ENCODE measurements at regions not wholly inside any gene's neighbourhood (a gene's known extent, or its start where the extent isn't known, plus 50 kb on each side); places are given as distances from the start of the nearest gene placed in this dataset.
"Not testable (repeated sequence)": the region's sequence is repeated elsewhere in the genome, so short reads cannot be mapped to it uniquely, and the experiment has no call there.

GRCh38 chr6:79403563-79403962, 133.7 kb downstream of the LCA5 start:
- no peaks in the 10 kb centered on the region for H3K36me3 ChIP-seq (ENCODE audit: insufficient read depth, low read length, poor library complexity, severe bottlenecking)
- no peak for DNase-seq (ENCODE audit: low spot score)
- H3K27me3 ChIP-seq (replicated peaks; ENCODE audit: insufficient read depth, low read depth, low read length, poor library complexity) = no peaks in the 10 kb centered on the region
- no peak overlapping the region for H3K4me3 ChIP-seq (ENCODE audit: low read depth, low read length, poor library complexity, severe bottlenecking)
- CTCF ChIA-PET = no interaction called here
- no peaks in the 10 kb centered on the region for H3K4me1 ChIP-seq (ENCODE audit: insufficient read depth, low read length, poor library complexity, severe bottlenecking)
- intact Hi-C loops (cut with micrococcal nuclease; ENCODE audit: unreplicated experiment) = no loop called here
- BruUV-seq (replicated peaks) = no TSS peak
- no peaks in the 10 kb centered on the region for H3K9me3 ChIP-seq (ENCODE audit: low read depth, low read length, poor library complexity, severe bottlenecking)
- TF ChIP-seq CTCF (conservative IDR thresholded peaks at IDR 0.05; ENCODE audit: low read depth, low read length) = no peak
- TF ChIP-seq EZH2 (IDR thresholded peaks at IDR 0.05; ENCODE audit: borderline replicate concordance, low read depth, low read length, poor library complexity, severe bottlenecking) = no peak
- POLR2A ChIA-PET (ENCODE audit: low non-redundant PET) = no interaction called here
- H3K27ac ChIP-seq (ENCODE audit: low read depth, low read length, poor library complexity, severe bottlenecking) = no peak overlapping the region

- BruUV-seq (replicated peaks) = no TSS peak
- POLR2A ChIA-PET (ENCODE audit: low non-redundant PET) = no interaction called here
These were observed 134.1 kb downstream of the LCA5 start for GRCh38 chr6:79403086-79403485.

GRCh38 chr6:79399499-79399898, 137.7 kb downstream of the LCA5 start:
- no TSS peak for BruUV-seq (replicated peaks)
- CTCF ChIA-PET = no interaction called here
- Histone ChIP-seq H3K36me3 (ENCODE audit: insufficient read depth, low read length, poor library complexity, severe bottlenecking) (no peaks in the 10 kb centered on the region), H3K27ac (ENCODE audit: low read depth, low read length, poor library complexity, severe bottlenecking) (no peak overlapping the region), H3K4me3 (ENCODE audit: low read depth, low read length, poor library complexity, severe bottlenecking) (no peak overlapping the region), H3K27me3 (replicated peaks; ENCODE audit: insufficient read depth, low read depth, low read length, poor library complexity) (no peaks in the 10 kb centered on the region), H3K9me3 (ENCODE audit: low read depth, low read length, poor library complexity, severe bottlenecking) (no peaks in the 10 kb centered on the region), H3K4me1 (ENCODE audit: insufficient read depth, low read length, poor library complexity, severe bottlenecking) (no peaks in the 10 kb centered on the region)
- TF ChIP-seq EZH2 (IDR thresholded peaks at IDR 0.05; ENCODE audit: borderline replicate concordance, low read depth, low read length, poor library complexity, severe bottlenecking) = no peak
- no peak for TF ChIP-seq CTCF (conservative IDR thresholded peaks at IDR 0.05; ENCODE audit: low read depth, low read length)
- intact Hi-C loops (cut with micrococcal nuclease; ENCODE audit: unreplicated experiment) = no loop called here
- POLR2A ChIA-PET (ENCODE audit: low non-redundant PET) = no interaction called here
- DNase-seq (ENCODE audit: low spot score) = no peak

More at GRCh38 chr6:79403086-79403485, 134.1 kb downstream of the LCA5 start:
- Histone ChIP-seq H3K9me3 (ENCODE audit: low read depth, low read length, poor library complexity, severe bottlenecking) (no peaks in the 10 kb centered on the region), H3K4me1 (ENCODE audit: insufficient read depth, low read length, poor library complexity, severe bottlenecking) (no peaks in the 10 kb centered on the region), H3K4me3 (ENCODE audit: low read depth, low read length, poor library complexity, severe bottlenecking) (no peak overlapping the region), H3K36me3 (ENCODE audit: insufficient read depth, low read length, poor library complexity, severe bottlenecking) (no peaks in the 10 kb centered on the region), H3K27me3 (replicated peaks; ENCODE audit: insufficient read depth, low read depth, low read length, poor library complexity) (no peaks in the 10 kb centered on the region), H3K27ac (ENCODE audit: low read depth, low read length, poor library complexity, severe bottlenecking) (no peak overlapping the region)
- intact Hi-C loops (cut with micrococcal nuclease; ENCODE audit: unreplicated experiment) = no loop called here
- CTCF ChIA-PET = no interaction called here
- no peak for TF ChIP-seq EZH2 (IDR thresholded peaks at IDR 0.05; ENCODE audit: borderline replicate concordance, low read depth, low read length, poor library complexity, severe bottlenecking)
- no peak for TF ChIP-seq CTCF (conservative IDR thresholded peaks at IDR 0.05; ENCODE audit: low read depth, low read length)
- no peak for DNase-seq (ENCODE audit: low spot score)

GRCh38 chr6:79398617-79399016, 138.6 kb downstream of the LCA5 start:
- H3K27ac ChIP-seq (ENCODE audit: low read depth, low read length, poor library complexity, severe bottlenecking); BruUV-seq (replicated peaks); intact Hi-C loops (cut with micrococcal nuclease; ENCODE audit: unreplicated experiment); CTCF ChIA-PET; H3K9me3 ChIP-seq (ENCODE audit: low read depth, low read length, poor library complexity, severe bottlenecking); H3K4me1 ChIP-seq (ENCODE audit: insufficient read depth, low read length, poor library complexity, severe bottlenecking); H3K4me3 ChIP-seq (ENCODE audit: low read depth, low read length, poor library complexity, severe bottlenecking); H3K36me3 ChIP-seq (ENCODE audit: insufficient read depth, low read length, poor library complexity, severe bottlenecking); H3K27me3 ChIP-seq (replicated peaks; ENCODE audit: insufficient read depth, low read depth, low read length, poor library complexity); DNase-seq (ENCODE audit: low spot score); POLR2A ChIA-PET (ENCODE audit: low non-redundant PET): not testable (repeated sequence)

All from A673 (cell line).